Mesenchymal stem cell (in vitro differentiated cells and primary cell): ENCODE measurements at regions not wholly inside any gene's neighbourhood (a gene's known extent, or its start where the extent isn't known, plus 50 kb on each side); places are given as distances from the start of the nearest gene placed in this dataset.
A peak's percentile ranks its signal among the peaks of the same experiment; 100 is the strongest.

Experiments used
- DNase-seq: peaks from one replicate; pipeline ENCODE4 v3.0.0-alpha.2; 2013
- H2AFZ ChIP-seq: one replicate; pipeline ENCODE4 v1.6.1; 2013; ENCODE audit warnings: low read depth, mild to moderate bottlenecking, control low read depth, inconsistent platforms, low read length, moderate library complexity
- H2AK5ac ChIP-seq: 2 replicates; pipeline ENCODE4 v1.6.1; 2013; ENCODE audit warnings: low read length, moderate library complexity, mild to moderate bottlenecking, inconsistent platforms; ENCODE audit not compliant: severe bottlenecking
- H2BK120ac ChIP-seq: one replicate; pipeline ENCODE4 v1.6.1; 2013; ENCODE audit warnings: low read depth, mild to moderate bottlenecking, inconsistent platforms, low read length, moderate library complexity
- H2BK12ac ChIP-seq, 2 experiments: one replicate each; pipeline ENCODE4 v1.6.1; 2013; ENCODE audit warnings: inconsistent platforms in 2 of 2, low read length in 2 of 2, mild to moderate bottlenecking in 2 of 2, moderate library complexity in 2 of 2, control low read depth in 1 of 2
- H2BK15ac ChIP-seq: one replicate; pipeline ENCODE4 v1.6.1; 2013; ENCODE audit warnings: mild to moderate bottlenecking, low read depth, inconsistent platforms; ENCODE audit not compliant: poor library complexity, severe bottlenecking
- H2BK5ac ChIP-seq: 2 replicates; pipeline ENCODE4 v1.6.1; 2013; ENCODE audit warnings: low read depth, mild to moderate bottlenecking, low read length, control low read depth, inconsistent platforms; ENCODE audit not compliant: poor library complexity, severe bottlenecking
- H3K14ac ChIP-seq, 2 experiments: one replicate each; pipeline ENCODE4 v1.6.1; 2013; ENCODE audit warnings: inconsistent platforms in 2 of 2, low read length in 2 of 2, control low read depth in 1 of 2, mild to moderate bottlenecking in 1 of 2, moderate library complexity in 1 of 2
- H3K18ac ChIP-seq, 2 experiments: one replicate each; pipeline ENCODE4 v1.6.1; 2013; ENCODE audit warnings: inconsistent platforms in 2 of 2, low read length in 2 of 2, control low read depth in 1 of 2, low read depth in 1 of 2, mild to moderate bottlenecking in 1 of 2
- H3K23ac ChIP-seq, 2 experiments: one replicate each; pipeline ENCODE4 v1.6.1; 2013; ENCODE audit warnings: inconsistent platforms in 2 of 2, low read length in 2 of 2, mild to moderate bottlenecking in 2 of 2, moderate library complexity in 2 of 2, control low read depth in 1 of 2
- H3K27ac ChIP-seq: 2 replicates; pipeline ENCODE4 v1.5.1; 2013; ENCODE audit warnings: mild to moderate bottlenecking, moderate library complexity, low read length, control low read depth, inconsistent platforms; ENCODE audit not compliant: poor library complexity, severe bottlenecking
- H3K27me3 ChIP-seq, 2 experiments: 2 replicates each; pipeline versions ENCODE4 v1.6.1 to v1.7.0; 2013; ENCODE audit warnings: low read length in 2 of 2, mild to moderate bottlenecking in 2 of 2, moderate library complexity in 2 of 2, control low read depth in 1 of 2, inconsistent platforms in 1 of 2; ENCODE audit not compliant: control insufficient read depth in 1 of 2, insufficient read depth in 1 of 2
- H3K36me3 ChIP-seq, 2 experiments: 2 replicates each; pipeline versions ENCODE4 v1.6.1 to v1.7.0; 2013; ENCODE audit warnings: low read length in 2 of 2, control low read depth in 1 of 2, inconsistent platforms in 1 of 2, low read depth in 1 of 2, mild to moderate bottlenecking in 1 of 2; ENCODE audit not compliant: insufficient read depth in 2 of 2, control insufficient read depth in 1 of 2
- H3K4ac ChIP-seq, 2 experiments: one replicate each; pipeline ENCODE4 v1.6.1; 2013; ENCODE audit warnings: inconsistent platforms in 2 of 2, low read length in 2 of 2, mild to moderate bottlenecking in 2 of 2, moderate library complexity in 2 of 2, control low read depth in 1 of 2, low read depth in 1 of 2
- H3K4me1 ChIP-seq: 2 replicates; pipeline ENCODE4 v1.6.1; 2013; ENCODE audit warnings: low read depth, low read length, control low read depth; ENCODE audit not compliant: control insufficient read depth, insufficient read depth
- H3K4me2 ChIP-seq: 2 replicates; pipeline ENCODE4 v1.6.1; 2013; ENCODE audit warnings: low read length, mild to moderate bottlenecking, inconsistent platforms; ENCODE audit not compliant: poor library complexity, severe bottlenecking
- H3K4me3 ChIP-seq, 2 experiments: 2 replicates each; pipeline versions ENCODE4 v1.5.1 to v1.7.0; 2013; ENCODE audit warnings: low read length in 2 of 2, mild to moderate bottlenecking in 2 of 2, control low read depth in 1 of 2, low read depth in 1 of 2; ENCODE audit not compliant: insufficient read depth in 1 of 2
- H3K79me1 ChIP-seq: replicated peaks from 2 replicates; pipeline ENCODE4 v1.6.1; 2013; ENCODE audit warnings: mild to moderate bottlenecking, control low read depth, low read length, inconsistent platforms; ENCODE audit not compliant: poor library complexity, severe bottlenecking
- H3K9ac ChIP-seq: 2 replicates; pipeline ENCODE4 v1.7.0; 2013; ENCODE audit warnings: mild to moderate bottlenecking, low read length, moderate library complexity
- H3K9me3 ChIP-seq: 2 replicates; pipeline ENCODE4 v1.7.0; 2013; ENCODE audit warnings: mild to moderate bottlenecking, low read length; ENCODE audit not compliant: control insufficient read depth
- H4K8ac ChIP-seq: one replicate; pipeline ENCODE4 v1.6.1; 2013; ENCODE audit warnings: inconsistent platforms, mild to moderate bottlenecking, low read length, moderate library complexity
- H4K91ac ChIP-seq: one replicate; pipeline ENCODE4 v1.6.1; 2013; ENCODE audit warnings: mild to moderate bottlenecking, low read length, inconsistent platforms
- WGBS: methylation state at CpG from one replicate; pipeline ENCODE4 v1.1.7; 2013; ENCODE audit warnings: mixed read lengths; 5-methylcytosine and 5-hydroxymethylcytosine counted together

GRCh38 chr4:14431155-14432134, 570.8 kb upstream of the CPEB2 start:
- Histone ChIP-seq H3K27ac (no peak overlapping the region), H3K4ac (no peak overlapping the region), H4K8ac (no peak overlapping the region), H2AFZ (no peak overlapping the region), H3K18ac (no peak overlapping the region), H2BK5ac (no peak overlapping the region), H3K23ac (no peak overlapping the region), H4K91ac (no peak overlapping the region), H2BK12ac (no peak overlapping the region), H3K4me3 (no peak overlapping the region), H3K14ac (no peak overlapping the region), H2BK120ac (no peak overlapping the region), H2AK5ac (no peak overlapping the region), H2BK15ac (no peak overlapping the region), H3K4me1 (no peaks in the 10 kb centered on the region), H3K27me3 (no peaks in the 10 kb centered on the region), H3K79me1 (no peaks in the 10 kb centered on the region), H3K36me3 (no peaks in the 10 kb centered on the region), H3K9me3 (no peaks in the 10 kb centered on the region), H3K9ac (no peak overlapping the region), H3K4me2 (no peak overlapping the region)
- 67% methylated on average over 2 of the region's 3 CpGs for WGBS
- DNase-seq: no peak

GRCh38 chr4:14434483-14434882, 567.8 kb upstream of the CPEB2 start:
- no peak overlapping the region for H3K14ac ChIP-seq
- H3K4me2 ChIP-seq: no peak overlapping the region
- H2BK5ac ChIP-seq: no peak overlapping the region
- H2BK15ac ChIP-seq: no peak overlapping the region
- WGBS: 35% methylated on average over 1 of the region's 2 CpGs
- peak overlapping the region; percentile 10 for H3K9ac ChIP-seq
- H3K23ac ChIP-seq: no peak overlapping the region
- no peaks in the 10 kb centered on the region for H3K27me3 ChIP-seq
- no peak overlapping the region for H4K8ac ChIP-seq
- no peak overlapping the region for H2AK5ac ChIP-seq
- H3K79me1 ChIP-seq: no peaks in the 10 kb centered on the region
- H3K9me3 ChIP-seq: no peaks in the 10 kb centered on the region
- no peak overlapping the region for H3K27ac ChIP-seq
- H2BK120ac ChIP-seq: no peak overlapping the region
- H3K18ac ChIP-seq: no peak overlapping the region
- H3K4me1 ChIP-seq: no peaks in the 10 kb centered on the region
- H3K4me3 ChIP-seq: no peak overlapping the region
- no peak overlapping the region for H2BK12ac ChIP-seq
- no peak overlapping the region for H4K91ac ChIP-seq
- no peaks in the 10 kb centered on the region for H3K36me3 ChIP-seq
- H3K4ac ChIP-seq: no peak overlapping the region
- no peak for DNase-seq
- H2AFZ ChIP-seq: no peak overlapping the region

- H3K4me1 ChIP-seq: no peaks in the 10 kb centered on the region
- H2AK5ac ChIP-seq: no peak overlapping the region
- H3K27ac ChIP-seq: no peak overlapping the region
- H4K91ac ChIP-seq: no peak overlapping the region
- no peak overlapping the region for H3K4ac ChIP-seq
- DNase-seq: no peak
- H2BK12ac ChIP-seq: no peak overlapping the region
- no peak overlapping the region for H3K14ac ChIP-seq
- no peaks in the 10 kb centered on the region for H3K36me3 ChIP-seq
- H2BK15ac ChIP-seq: no peak overlapping the region
- no peaks in the 10 kb centered on the region for H3K9me3 ChIP-seq
- 73% methylated on average over 2 of the region's 3 CpGs for WGBS
- H3K27me3 ChIP-seq: no peaks in the 10 kb centered on the region
- H3K9ac ChIP-seq: peak overlapping the region; percentile 10
- no peak overlapping the region for H2BK120ac ChIP-seq
- H3K23ac ChIP-seq: no peak overlapping the region
- H2AFZ ChIP-seq: no peak overlapping the region
- no peak overlapping the region for H3K4me3 ChIP-seq
- no peaks in the 10 kb centered on the region for H3K79me1 ChIP-seq
- no peak overlapping the region for H4K8ac ChIP-seq
- H3K18ac ChIP-seq: no peak overlapping the region
- no peak overlapping the region for H3K4me2 ChIP-seq
- no peak overlapping the region for H2BK5ac ChIP-seq
Measured at GRCh38 chr4:14434916-14435315, 567.4 kb upstream of the CPEB2 start.

- H3K27me3 ChIP-seq: no peaks in the 10 kb centered on the region
- no peak overlapping the region for H3K18ac ChIP-seq
- WGBS: 82% methylated on average over 2 of the region's 3 CpGs
- H2AK5ac ChIP-seq: no peak overlapping the region
- no peak overlapping the region for H3K4ac ChIP-seq
- no peak overlapping the region for H4K8ac ChIP-seq
- no peak overlapping the region for H3K23ac ChIP-seq
- no peaks in the 10 kb centered on the region for H3K36me3 ChIP-seq
- no peak for DNase-seq
- H3K4me3 ChIP-seq: no peak overlapping the region
- H2AFZ ChIP-seq: no peak overlapping the region
- H3K79me1 ChIP-seq: no peaks in the 10 kb centered on the region
- H3K4me2 ChIP-seq: no peak overlapping the region
- no peak overlapping the region for H2BK120ac ChIP-seq
- H3K9ac ChIP-seq: no peak overlapping the region
- H4K91ac ChIP-seq: no peak overlapping the region
- no peak overlapping the region for H3K27ac ChIP-seq
- no peak overlapping the region for H2BK5ac ChIP-seq
- no peak overlapping the region for H2BK15ac ChIP-seq
- H3K4me1 ChIP-seq: peaks cover 1% of the 10 kb centered on the region
- H3K9me3 ChIP-seq: no peaks in the 10 kb centered on the region
- no peak overlapping the region for H3K14ac ChIP-seq
- H2BK12ac ChIP-seq: no peak overlapping the region
Measured at GRCh38 chr4:14441561-14441960, 560.7 kb upstream of the CPEB2 start.
